IPS-18c (cell line): ENCODE measurements at regions not wholly inside any gene's neighbourhood (a gene's known extent, or its start where the extent isn't known, plus 50 kb on each side); places are given as distances from the start of the nearest gene placed in this dataset.

Source experiments
- H3K4me3 ChIP-seq: 2 replicates; pipeline ENCODE4 v1.7.0; 2013; ENCODE audit warnings: low read depth, mild to moderate bottlenecking, low read length, moderate library complexity; ENCODE audit not compliant: insufficient read depth
- H3K9me3 ChIP-seq: one replicate; pipeline ENCODE4 v1.6.1; 2013; ENCODE audit warnings: mild to moderate bottlenecking, low read length, moderate library complexity; ENCODE audit not compliant: control insufficient read depth, insufficient read depth

- no peak overlapping the region for H3K4me3 ChIP-seq
- no peaks in the 10 kb centered on the region for H3K9me3 ChIP-seq
Observed at GRCh38 chr4:27604692-27605091, 744.1 kb downstream of the STIM2 start.

DNA sequence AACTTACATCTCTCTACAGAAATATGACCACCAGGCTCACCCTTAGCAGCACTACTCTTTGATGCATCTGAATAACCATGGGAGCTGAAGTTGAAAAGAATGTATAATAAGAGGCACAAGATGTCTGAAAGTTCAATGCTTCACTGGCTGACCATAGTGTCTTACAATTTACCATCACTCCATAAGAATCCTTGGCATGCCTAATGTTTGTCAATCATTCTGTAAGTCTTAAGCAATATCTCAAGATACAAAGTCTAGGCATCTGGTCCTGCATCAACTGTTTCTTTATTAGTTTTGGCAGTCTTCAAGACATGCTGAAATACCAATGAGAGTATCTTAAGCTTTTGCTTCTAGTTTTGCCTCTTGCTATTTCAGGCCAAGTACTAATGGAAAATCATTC is 755.5 kb downstream of the STIM2 start:
- Histone ChIP-seq H3K4me3 (no peak overlapping the region), H3K9me3 (no peaks in the 10 kb centered on the region)

DNA sequence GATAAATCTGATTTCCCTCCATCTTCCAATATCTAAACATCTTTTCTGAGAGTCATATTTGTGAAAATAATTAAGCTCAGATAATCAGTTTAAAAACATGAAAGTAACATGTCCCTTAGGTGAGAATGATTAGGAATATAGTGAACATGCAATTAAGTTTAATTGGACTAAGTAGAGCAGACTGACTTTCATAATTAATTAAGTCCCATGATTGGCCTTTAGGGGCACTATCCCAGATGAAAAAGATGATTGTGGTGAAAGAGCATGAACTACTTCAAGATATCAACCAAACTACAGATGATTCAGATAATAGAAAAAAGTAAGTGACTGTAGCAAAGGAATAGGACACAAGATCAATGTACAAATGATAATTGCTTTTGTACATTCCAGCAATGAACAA is 758.8 kb downstream of the STIM2 start:
- Histone ChIP-seq H3K4me3 (no peak overlapping the region), H3K9me3 (no peaks in the 10 kb centered on the region)

GRCh38 chr4:27620886-27621285 is 760.2 kb downstream of the STIM2 start:
- Histone ChIP-seq H3K4me3 (no peak overlapping the region), H3K9me3 (no peaks in the 10 kb centered on the region)

DNA sequence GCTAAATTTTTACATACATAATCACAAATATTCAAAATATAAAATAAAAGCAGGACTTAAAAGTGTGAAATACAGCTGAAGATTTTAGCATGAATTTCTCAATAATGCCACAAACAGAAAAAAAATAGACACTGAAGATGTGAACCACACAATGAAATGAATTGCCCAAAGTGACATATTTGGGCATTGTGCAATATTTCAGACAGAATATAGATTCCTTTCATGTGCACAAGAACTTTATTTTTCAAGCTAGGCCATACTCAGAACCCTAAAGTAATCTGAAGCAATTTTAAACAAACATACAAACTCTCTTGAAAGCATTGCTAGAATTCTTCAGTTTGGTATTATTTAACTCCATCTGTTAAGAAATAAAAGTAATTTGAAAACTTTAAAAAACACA is 764.1 kb downstream of the STIM2 start:
- H3K4me3 ChIP-seq: no peak overlapping the region
- H3K9me3 ChIP-seq: no peaks in the 10 kb centered on the region

DNA sequence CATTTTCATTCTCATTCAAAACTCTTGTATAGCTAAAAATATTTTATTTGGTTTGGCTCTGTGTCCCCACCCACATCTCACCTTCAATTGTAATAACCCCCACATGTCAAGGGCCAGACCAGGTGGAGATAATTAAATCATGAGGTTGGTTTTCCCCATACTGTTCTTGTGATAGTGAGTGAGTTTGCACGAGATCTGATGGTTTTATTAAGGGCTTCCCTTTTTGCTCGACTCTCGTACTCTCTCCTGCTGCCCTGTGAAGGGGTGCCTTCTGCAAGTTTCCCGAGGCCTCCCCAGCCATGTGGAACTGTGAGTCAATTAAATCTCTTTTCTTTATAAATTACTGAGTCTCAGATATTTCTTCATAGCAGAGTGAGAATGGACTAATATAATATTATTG is 768.0 kb downstream of the STIM2 start:
- Histone ChIP-seq H3K4me3 (no peak overlapping the region), H3K9me3 (no peaks in the 10 kb centered on the region)

GRCh38 chr4:27629532-27630225 is 769.0 kb downstream of the STIM2 start:
- no peaks in the 10 kb centered on the region for H3K9me3 ChIP-seq
- H3K4me3 ChIP-seq: no peak overlapping the region

- Histone ChIP-seq H3K9me3 (no peaks in the 10 kb centered on the region), H3K4me3 (no peak overlapping the region)
Observed at GRCh38 chr4:27635936-27636913, 775.6 kb downstream of the STIM2 start.

DNA sequence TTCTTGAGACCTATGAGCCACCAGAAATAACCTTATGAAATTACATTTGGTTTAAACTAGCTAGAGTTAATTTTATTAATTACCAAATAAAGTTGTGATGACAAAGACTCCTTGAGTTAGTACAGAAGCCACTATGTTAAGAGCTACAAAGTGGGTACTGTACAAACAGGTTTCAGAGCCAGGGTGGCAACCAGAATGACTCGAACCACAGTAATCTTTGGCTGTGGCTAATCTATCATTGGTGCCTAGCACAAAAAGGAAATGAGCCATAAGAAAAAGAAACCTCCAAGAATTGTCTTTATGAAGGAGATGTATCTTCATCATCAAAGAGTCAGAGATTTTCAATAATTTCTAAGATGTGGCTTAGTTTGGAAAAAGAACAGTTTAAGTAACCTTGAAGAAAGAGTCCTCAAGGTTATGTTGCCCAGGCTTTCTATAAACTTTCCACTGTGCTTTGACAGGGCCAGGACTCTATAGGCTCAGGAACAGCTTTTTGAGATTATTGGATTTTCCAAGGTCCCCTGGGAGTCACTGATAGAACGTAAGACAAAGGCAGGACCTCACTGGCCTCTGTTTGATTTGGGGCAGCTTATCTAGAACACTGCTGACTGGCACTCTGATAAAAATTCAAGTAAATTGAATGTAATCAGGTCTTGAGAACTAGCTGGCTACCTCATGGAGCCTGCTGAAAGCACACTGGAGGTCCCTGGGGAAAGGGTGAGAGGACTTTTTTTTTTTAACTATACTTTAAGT is 777.7 kb downstream of the STIM2 start:
- H3K4me3 ChIP-seq: no peak overlapping the region
- H3K9me3 ChIP-seq: no peaks in the 10 kb centered on the region

- H3K4me3 ChIP-seq: no peak overlapping the region
Observed at GRCh38 chr4:27643101-27643500, 782.5 kb downstream of the STIM2 start.

DNA sequence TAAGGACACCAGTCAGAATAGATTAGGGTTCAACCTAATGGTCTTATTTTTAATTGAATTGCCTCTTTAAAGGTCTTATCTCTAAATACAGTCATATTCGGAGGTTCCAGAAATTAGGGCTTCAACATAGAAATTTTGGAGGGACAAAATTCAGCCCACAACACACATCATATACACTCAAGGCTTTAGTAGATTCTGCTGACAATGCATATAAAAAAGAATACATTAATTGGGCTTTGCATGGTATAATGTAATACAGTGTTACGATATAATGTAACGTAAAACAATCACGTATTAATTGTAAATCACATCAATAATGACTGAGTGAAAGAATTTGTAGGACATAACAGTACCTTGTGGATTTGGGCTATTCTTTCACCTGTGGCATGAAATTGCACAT is 787.8 kb downstream of the STIM2 start:
- Histone ChIP-seq H3K4me3 (no peak overlapping the region), H3K9me3 (no peaks in the 10 kb centered on the region)

More at GRCh38 chr4:27643101-27643500, 782.5 kb downstream of the STIM2 start:
- H3K9me3 ChIP-seq: no peaks in the 10 kb centered on the region

- H3K4me3 ChIP-seq: no peak overlapping the region
- H3K9me3 ChIP-seq: no peaks in the 10 kb centered on the region
Observed at GRCh38 chr4:27662426-27662825, 801.8 kb downstream of the STIM2 start.

GRCh38 chr4:27666943-27667342 is 806.3 kb downstream of the STIM2 start:
- Histone ChIP-seq H3K9me3 (no peaks in the 10 kb centered on the region), H3K4me3 (no peak overlapping the region)

- H3K4me3 ChIP-seq: no peak overlapping the region
- no peaks in the 10 kb centered on the region for H3K9me3 ChIP-seq
Observed at GRCh38 chr4:27668001-27668400, 807.4 kb downstream of the STIM2 start.

- no peaks in the 10 kb centered on the region for H3K9me3 ChIP-seq
- H3K4me3 ChIP-seq: no peak overlapping the region
Observed at GRCh38 chr4:27678027-27678426, 817.4 kb downstream of the STIM2 start.

GRCh38 chr4:27684610-27685011 is 824.0 kb downstream of the STIM2 start:
- no peaks in the 10 kb centered on the region for H3K9me3 ChIP-seq
- H3K4me3 ChIP-seq: no peak overlapping the region

DNA sequence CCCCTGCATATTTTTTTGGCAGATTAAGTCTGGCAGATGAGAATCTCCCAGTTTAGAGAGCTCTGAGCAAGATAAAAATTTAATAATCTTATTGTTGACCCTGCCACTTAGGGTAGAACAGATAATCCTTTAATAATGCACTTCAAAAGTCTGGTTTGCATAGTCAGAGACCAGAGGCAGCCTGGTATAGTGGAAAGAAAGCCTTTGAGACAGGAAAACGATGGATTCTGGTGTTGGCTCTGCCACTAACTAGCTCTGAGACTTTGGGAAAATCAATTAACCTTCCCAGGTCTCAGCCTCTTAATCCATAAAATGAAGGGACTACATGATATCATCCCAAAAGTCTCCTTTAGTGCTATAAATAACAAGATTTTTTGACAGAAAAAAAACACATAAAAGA is 824.5 kb downstream of the STIM2 start:
- H3K9me3 ChIP-seq: no peaks in the 10 kb centered on the region
- H3K4me3 ChIP-seq: no peak overlapping the region

- Histone ChIP-seq H3K4me3 (no peak overlapping the region), H3K9me3 (no peaks in the 10 kb centered on the region)
Observed at GRCh38 chr4:27685947-27686346, 825.3 kb downstream of the STIM2 start.
